ENCODE measurements at regions not wholly inside any gene's neighbourhood (a gene's known extent, or its start where the extent isn't known, plus 50 kb on each side); places are given as distances from the start of the nearest gene placed in this dataset.

DNA sequence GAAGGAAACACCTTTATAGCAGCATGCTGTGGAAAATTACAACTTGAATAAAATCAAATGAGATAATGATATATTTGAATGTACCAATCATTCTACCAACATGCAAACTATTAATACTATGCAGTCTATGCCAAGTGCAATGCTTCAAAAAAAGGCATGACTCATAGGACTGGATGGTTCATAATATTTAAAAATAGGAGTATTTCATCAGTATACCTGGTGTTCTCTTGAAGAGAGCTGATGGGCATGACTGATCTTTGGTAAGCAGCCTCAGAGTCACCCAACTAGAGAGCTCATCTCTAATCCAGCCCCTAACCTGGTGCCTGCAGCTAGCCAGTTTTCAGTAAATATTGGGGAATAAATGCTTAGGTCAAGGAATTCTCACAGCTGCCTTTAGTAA, 434.7 kb upstream of the ARRDC4 start:
- intact Hi-C loops (cut with DNase I), result no loop called here

DNA sequence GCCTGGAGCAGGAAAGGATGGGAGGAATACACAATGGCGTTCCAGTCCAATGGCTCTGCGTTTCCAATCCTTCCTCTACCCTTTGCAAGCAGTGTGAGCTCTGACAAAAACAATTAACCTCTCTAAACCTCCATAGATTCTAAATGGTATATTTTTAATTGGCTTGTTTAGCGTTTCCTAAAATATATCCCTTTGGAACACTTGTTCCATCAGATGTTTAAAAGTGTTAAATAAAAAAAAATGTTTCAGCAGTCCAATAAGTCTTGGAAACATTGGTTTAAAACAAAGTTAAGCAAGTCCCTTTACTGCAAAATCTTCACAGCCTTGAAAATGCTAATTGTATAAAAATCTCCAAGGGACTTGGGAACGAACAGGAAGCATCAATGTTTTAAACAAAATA, 432.3 kb upstream of the ARRDC4 start:
- DNase-seq, result no peak
- intact Hi-C loops (cut with DNase I), result no loop called here

More for the DNA sequence above, 434.7 kb upstream of the ARRDC4 start:
- DNase-seq, result peak in 10 of 42 donors; percentile 7 to 54 (median 17)

DNA sequence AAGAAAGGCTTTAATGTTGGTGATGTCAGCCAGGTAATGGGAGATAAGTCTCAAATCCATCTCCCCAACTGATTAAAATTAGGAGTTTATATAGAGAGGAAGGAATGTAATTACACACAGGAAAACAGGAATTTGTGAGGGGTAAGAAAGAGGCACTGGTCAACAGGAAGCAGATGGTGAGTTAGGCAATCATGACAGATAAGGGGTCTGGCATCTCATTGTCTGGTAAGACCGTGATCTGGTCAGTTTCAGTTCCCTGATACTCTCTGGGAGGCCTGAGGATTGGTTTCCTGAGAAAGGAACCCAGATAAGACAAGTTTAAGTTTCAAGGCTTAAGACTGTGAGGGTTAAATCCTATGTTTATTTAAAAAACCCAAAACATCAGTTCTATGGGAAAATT, 414.7 kb upstream of the ARRDC4 start:
- no peak for DNase-seq
- intact Hi-C loops (cut with DNase I), result no loop called here

DNA sequence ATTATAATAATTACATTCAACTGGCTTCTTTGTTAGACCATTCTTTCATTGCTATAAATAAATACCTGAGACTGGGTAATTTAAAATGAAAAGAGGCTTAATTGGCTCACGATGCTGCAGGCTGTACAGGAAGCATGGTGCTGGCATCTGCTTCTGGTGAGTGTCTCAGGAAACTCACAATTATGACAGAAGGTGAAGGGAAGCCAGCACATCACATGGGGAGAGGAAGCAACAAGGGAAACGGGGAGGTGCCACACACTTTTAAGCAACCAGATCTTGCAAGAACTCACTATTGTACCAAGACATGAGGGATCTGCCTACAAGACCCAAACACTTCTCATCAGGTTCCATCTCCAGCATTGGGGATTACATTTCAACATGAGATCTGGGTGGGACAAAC, 413.1 kb upstream of the ARRDC4 start:
- DNase-seq, result no peak
- intact Hi-C loops (cut with DNase I), result no loop called here

DNA sequence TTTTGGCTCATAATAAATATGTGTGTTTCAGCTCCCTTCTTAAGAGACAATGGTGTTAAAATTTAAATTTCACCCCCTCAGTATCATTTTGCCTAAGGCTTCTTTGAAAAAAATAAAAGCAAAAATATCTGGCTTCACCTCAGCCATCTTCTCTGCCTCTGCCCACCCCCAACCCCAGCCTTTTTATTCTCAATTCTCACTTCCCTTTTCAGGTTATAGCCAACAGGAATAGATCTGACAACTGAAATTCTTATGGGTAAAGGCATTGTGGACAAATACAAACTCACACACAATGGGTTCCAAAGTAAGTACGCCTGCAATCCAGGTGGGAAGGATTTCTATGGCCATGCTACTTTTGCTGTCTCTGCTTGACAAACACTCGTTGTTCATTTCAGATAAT, 399.0 kb upstream of the ARRDC4 start:
- no peak for DNase-seq
- intact Hi-C loops (cut with DNase I), result no loop called here

DNA sequence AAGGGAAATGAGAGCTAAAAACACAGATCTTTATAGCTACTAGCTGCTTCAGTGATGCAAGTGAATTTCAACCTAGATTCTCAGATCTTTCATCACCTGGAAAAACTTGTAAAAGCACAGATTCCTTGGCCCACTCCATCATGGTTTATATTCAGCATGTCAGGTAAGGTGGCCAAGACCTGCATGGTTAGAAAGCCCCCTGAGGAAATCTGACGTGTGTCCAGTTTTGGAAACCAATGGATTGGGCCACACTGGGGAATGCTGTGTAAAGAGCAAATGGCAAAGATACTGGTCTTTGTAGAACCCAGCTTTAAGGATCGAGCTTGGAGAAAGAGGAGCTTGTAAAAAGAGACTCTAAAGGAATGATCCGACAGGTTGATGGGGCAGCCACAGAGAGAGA, 397.0 kb upstream of the ARRDC4 start:
- intact Hi-C loops (cut with DNase I), result no loop called here

DNA sequence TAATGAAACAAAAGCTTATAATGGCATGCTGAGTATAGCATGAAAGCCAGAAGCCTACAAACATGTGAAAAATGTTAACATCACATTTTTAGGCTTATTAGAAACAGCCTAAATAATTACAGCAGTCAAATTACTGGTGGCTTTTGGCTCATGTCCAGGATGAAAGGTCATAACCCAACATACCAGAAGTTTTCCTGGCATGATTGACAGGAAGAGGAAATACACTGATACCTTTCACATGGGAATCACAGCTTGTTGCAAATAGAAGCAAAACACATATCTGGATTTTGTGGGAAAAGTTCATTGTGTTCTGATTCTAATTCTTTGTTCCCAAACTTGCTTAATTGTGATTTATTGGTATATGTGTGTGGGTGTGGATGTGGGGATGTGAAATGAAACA, 393.5 kb upstream of the ARRDC4 start:
- DNase-seq, result no peak
- intact Hi-C loops (cut with DNase I), result no loop called here

More for the DNA sequence above, 397.0 kb upstream of the ARRDC4 start:
- DNase-seq, result no peak

DNA sequence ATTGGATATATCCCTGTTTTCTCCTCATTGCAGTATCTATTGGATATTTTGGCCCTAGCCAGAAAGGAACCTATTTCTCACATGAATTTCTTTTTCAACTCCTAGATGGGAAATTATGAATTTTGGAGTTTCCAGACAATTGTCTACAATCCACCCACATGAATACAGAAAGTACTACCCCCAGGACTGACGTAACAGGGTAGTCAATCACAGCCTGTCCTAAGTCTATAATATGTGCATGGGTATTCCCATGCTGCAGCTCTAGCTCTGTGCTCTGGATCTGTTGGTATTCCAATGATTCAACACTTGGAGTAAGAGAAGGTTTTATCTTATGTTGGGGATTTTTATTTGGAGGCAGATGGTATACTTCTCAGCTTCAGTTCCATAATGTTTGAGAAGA, 393.1 kb upstream of the ARRDC4 start:
- intact Hi-C loops (cut with DNase I), result no loop called here
- no peak for DNase-seq

DNA sequence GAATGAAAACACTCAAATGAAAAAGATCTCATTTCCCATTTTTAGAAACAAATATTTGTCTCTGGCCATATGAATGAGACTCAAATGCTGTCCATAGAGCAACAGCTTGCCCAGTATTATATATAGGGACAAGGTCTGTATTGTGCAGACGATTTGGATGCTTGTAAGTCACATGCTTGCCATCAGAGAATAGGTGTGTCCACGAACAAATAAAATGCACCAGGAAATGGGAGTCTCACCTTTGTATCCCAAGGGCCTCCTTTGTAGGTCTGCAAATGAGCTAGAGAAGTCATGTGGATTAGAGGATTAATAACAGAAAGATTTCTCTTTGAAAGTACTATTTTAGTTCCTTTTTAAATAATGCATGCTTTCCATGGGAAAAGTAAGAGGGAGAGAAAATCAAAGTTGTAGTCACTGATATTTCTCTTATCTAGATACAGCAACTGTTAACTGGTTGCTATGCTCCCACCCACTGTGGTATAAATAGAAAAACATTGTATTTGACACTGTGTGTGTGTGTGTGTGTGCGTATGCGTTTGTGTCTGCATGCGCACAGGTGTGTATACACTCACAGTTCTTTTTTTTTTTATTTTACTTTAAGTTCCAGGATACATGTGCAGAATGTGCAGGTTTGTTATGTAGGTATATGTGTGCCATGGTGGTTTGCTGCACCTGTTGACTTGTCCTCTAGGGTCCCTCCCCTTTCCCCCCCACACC, 383.4 kb upstream of the ARRDC4 start:
- no peak for DNase-seq

DNA sequence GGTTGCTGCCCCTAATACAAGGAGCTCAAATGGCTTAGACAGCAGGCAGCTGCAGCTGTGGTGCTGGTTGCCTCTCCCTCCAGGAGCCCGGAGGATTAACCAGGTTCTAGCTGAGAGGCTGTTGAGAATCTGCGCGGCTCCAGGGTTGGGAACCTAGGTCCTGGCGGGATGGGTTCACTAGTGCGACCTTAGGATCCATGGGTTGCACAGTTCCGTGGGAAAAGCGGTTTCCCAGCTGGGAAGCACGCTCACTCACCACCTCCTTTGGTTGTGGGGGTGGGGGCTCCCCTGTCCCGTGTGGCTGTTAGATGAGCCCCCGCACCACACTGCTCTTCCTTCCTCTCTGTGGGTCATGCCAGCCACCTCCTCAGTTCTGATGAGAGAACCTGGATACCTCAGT, 375.1 kb upstream of the ARRDC4 start:
- intact Hi-C loops (cut with DNase I), result no loop called here
- DNase-seq, result no peak

More for the DNA sequence above, 383.4 kb upstream of the ARRDC4 start:
- intact Hi-C loops (cut with DNase I), result no loop called here

DNA sequence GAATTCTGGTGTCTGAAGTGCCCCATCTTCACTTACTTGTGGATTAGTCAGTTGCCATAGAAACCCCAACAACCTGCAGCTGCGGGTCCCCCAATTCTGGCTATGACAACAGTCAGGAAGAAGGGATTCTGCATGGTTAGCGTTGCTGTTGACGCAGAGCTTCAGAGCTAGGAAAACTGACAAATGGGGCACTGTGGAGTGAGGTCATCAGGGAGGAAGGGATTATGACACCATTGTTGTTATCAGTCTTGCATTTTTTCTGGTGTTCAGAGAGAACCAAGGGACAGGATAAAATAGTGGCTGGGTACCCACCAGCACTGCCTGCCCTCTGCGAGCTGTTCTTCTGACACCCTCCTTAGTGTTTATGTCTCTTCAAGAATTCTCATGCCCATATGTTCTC, 367.7 kb upstream of the ARRDC4 start:
- no peak for DNase-seq
- intact Hi-C loops (cut with DNase I), result no loop called here

DNA sequence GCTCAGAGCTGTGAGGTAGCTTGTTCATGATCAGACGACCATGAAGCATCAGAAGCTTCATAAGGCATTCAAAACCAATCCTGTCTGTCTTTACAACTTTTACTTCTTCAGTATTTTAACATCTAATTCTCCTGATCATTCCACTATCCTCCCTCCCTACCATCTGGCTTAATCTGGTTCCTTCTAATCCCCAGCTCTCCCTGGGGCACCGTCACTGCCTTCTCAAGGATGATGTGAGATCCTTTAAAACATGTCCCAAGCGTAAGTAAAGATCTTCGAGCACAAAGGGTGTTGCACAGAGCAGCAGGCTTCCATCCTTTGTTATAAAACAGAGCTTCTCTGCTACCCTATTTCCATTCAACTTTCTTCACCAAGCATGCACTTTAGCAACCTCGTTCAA, 362.7 kb upstream of the ARRDC4 start:
- intact Hi-C loops (cut with DNase I), result no loop called here
- no peak for DNase-seq

DNA sequence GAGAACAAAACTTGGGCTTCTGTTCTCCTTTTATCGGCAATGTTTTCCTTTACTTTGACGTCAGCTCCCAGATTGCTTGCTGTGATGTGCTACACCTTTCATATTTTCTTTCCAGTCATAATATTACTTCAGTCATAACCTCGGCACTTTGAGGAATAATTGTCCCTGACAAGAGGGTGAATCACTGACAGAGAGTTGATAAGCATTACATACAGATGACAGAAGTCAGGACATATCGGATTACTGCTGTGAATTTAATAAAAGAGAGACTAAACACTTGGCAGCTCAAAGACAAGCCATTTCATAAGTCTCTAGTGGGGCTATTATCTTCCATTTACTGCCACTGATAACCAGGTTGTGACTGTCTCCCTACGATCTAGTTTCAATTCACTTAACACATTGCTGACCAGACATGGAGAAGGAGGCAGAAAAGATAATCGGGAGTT, 362.1 kb upstream of the ARRDC4 start:
- DNase-seq, result no peak
- intact Hi-C loops (cut with DNase I), result no loop called here

DNA sequence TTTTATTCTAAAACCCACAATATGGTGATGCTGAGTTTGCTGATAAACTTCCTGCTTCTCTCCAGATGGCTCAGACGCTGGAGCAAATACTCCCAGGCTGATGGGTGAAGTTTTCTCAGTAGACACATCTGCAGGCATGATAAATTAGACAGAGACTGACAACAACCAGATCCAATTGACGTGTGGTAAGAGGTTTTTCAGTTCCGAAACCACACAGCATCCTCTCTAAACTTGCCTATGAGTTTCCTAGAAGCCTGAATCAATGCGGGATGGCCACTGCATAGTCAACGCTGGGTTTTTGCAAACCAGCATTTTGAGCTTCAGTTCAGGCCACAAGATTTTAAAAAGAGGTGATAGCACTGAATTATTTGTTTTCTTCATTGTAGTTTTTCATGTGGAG, 360.3 kb upstream of the ARRDC4 start:
- intact Hi-C loops (cut with DNase I), result no loop called here
- DNase-seq, result no peak

DNA sequence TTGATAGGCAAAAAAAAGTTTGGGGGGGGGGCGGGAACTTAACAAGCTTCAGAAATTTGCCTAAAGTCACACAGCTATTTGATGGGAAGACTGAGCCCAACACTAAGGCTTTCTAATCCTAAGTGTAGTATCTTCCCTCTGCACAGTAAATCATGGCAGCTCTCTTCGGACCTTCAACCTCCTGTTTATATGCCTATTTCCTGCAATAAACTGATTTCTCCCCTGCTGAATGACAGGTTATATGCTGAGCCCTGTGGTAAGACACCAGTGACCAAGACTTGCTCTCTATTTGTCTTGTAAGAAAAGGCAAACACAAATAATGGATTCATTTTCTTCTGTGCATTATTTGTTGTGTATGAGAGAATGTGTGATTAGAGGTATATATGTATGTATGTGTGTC, 355.8 kb upstream of the ARRDC4 start:
- no peak for DNase-seq
- intact Hi-C loops (cut with DNase I), result no loop called here

DNA sequence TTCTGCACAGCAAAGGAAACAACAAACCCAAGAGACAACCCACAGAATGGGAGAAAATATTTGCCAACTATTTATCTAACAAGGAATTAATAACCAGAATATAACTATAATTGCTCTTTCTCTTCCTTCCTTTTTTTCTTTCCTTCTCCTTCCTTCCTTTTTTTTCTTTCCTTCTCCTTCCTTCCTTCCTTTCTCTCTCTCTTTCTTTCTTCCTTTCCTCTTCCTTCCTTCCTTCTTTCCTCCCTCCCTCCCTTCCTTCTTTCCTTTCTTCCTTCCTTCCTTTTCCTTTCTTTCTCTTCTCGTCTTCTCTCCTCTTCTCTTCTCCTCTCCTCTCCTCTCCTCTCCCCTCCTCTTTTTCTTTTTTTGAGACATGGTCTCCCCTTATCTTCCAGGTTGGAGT, 345.4 kb upstream of the ARRDC4 start:
- DNase-seq, result no peak
- intact Hi-C loops (cut with DNase I), result no loop called here

DNA sequence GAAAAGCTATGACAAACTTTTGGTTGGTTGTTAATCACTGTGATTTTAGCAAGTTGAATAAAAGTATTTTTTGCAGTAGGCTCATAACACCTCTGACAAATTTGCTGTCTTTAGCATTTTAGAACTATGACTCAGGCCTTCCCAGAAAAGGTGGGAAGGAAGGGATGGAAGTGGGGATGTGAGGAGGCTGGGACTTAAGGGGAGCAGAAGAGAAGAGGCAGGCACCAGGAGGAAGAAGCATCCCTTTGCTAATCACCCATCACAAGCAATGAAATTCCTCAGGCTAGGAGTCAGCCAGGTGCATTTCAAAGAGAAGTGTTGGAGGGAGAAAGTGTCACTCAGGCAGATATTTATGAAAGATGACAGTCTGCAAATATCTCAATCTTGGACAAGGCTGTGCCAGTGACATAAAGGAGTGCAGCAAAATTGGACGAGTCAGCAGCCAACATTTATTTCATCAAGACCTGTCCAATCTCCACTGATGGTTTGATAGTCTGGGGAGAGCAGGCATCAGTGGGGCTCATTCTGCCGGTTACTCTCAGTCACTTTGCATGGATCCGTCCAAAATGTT, 337.3 kb upstream of the ARRDC4 start:
- DNase-seq, result peak in 29 of 42 donors; percentile 7 to 75 (median 29)
- intact Hi-C loops (cut with DNase I), result no loop called here

DNA sequence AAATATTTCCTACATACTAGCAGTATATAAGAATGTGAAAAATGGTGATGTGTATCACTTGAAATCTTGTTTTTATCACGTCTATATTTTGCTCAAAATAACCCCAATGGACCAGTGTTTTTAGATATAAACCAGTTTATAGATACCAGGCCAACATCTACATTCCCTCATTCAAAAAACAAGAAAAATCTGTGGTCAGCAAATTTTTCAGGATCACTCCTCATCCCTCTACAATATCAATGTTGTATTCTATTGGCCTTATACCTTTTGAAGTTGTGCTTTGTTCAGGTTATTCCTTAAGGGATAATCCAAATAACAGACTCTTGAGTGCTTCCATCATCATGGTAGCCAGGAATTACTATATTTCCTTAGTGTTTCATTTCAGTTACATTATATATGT, 332.9 kb upstream of the ARRDC4 start:
- DNase-seq, result no peak
- intact Hi-C loops (cut with DNase I), result no loop called here

DNA sequence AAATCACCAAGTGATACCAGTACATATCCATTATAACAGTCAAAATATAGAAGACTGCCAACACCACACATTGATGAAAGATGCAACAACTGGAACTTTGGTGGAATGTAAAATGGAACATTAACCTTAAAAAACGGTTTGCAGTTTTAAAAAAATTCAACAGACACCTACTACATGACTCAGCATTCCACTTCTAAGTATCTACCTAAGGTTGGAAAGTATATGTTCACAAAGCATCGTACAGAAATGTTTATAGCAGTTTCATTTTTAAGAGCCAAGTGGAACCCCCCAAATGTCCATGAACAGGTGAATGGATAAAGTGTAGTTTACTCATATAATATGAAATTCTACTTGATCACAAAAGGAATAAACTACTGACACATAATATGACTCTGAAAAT, 314.7 kb upstream of the ARRDC4 start:
- no peak for DNase-seq
- intact Hi-C loops (cut with DNase I), result no loop called here

DNA sequence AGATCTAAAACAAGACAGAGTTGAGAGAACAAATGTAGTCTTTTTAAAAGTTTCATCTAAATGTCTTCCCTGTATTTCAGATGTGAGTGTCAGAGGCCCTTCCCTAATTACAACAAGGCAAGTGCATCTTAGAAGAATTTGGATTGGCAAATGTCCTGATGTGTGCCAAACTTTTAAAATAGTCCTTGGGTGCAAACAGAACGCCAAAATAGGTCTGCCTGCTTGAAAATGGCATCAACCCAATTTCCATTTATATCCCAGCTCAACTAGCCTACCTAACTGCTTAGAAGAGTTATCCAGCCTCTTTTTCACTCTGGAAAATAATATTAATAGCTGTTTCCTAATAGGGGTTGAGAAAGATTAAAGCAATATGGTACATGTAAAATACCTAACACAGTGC, 311.8 kb upstream of the ARRDC4 start:
- no peak for DNase-seq
- intact Hi-C loops (cut with DNase I), result no loop called here

DNA sequence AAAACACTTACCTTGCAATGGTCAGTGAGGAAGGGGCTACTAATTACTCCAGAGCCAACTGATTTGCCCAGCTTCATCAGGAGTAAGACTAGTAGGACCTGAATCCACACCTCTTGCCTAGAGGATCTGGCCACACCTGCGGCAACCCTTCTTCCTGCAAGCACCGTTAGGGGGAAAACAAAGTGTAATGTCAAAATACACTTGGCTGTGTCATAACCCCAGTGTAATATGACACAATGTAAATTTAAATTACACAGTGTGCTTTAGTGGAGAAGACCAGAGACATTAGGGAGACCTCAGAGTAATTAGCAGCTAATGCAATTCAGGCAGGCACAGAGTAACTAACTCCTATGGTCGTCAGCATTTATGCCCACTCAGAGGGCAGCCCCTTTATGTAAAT, 308.5 kb upstream of the ARRDC4 start:
- intact Hi-C loops (cut with DNase I), result no loop called here
- DNase-seq, result no peak

Data from head of caudate nucleus (tissue), 42 donors.